Karpas-422 (cell line): ENCODE measurements at regions not wholly inside any gene's neighbourhood (a gene's known extent, or its start where the extent isn't known, plus 50 kb on each side); places are given as distances from the start of the nearest gene placed in this dataset.

Source experiments
- DNase-seq: peaks from one replicate; pipeline ENCODE4 v3.0.0-alpha.2; 2015
- H2AFZ ChIP-seq: fragments of 200-600 bp; sonication (generic); 2 replicates; pipeline ENCODE4 v1.6.1; 2014; ENCODE audit warnings: antibody characterized with exemption, low read length, mixed read lengths
- H3K27ac ChIP-seq: fragments of 200-600 bp; sonication (generic); 2 replicates; pipeline ENCODE4 v1.5.1; 2014; ENCODE audit warnings: mild to moderate bottlenecking, low read length, moderate library complexity
- H3K27me3 ChIP-seq: fragments of 200-600 bp; sonication (generic); 2 replicates; pipeline ENCODE4 v1.6.1; 2014; ENCODE audit warnings: low read length, mixed read lengths
- H3K36me3 ChIP-seq: fragments of 200-600 bp; sonication (generic); 2 replicates; pipeline ENCODE4 v1.6.1; 2014; ENCODE audit warnings: low read length, mixed read lengths; ENCODE audit not compliant: insufficient read depth
- H3K4me1 ChIP-seq: fragments of 200-600 bp; sonication (generic); 2 replicates; pipeline ENCODE4 v1.6.1; 2014; ENCODE audit warnings: mild to moderate bottlenecking, low read length, mixed read lengths
- H3K4me2 ChIP-seq: fragments of 200-600 bp; sonication (generic); 2 replicates; pipeline ENCODE4 v1.6.1; 2014; ENCODE audit warnings: low read length, low read depth, mild to moderate bottlenecking; ENCODE audit not compliant: poor library complexity, severe bottlenecking
- H3K4me3 ChIP-seq: fragments of 200-600 bp; sonication (generic); 2 replicates; pipeline ENCODE4 v1.5.1; 2014; ENCODE audit warnings: mild to moderate bottlenecking, antibody characterized with exemption, low read length, mixed read lengths
- H3K79me2 ChIP-seq: fragments of 200-600 bp; sonication (generic); 2 replicates; pipeline ENCODE4 v1.6.1; 2014; ENCODE audit warnings: mild to moderate bottlenecking, low read length, mixed read lengths
- H3K9ac ChIP-seq: fragments of 200-600 bp; sonication (generic); 2 replicates; pipeline ENCODE4 v1.6.0; 2014; ENCODE audit warnings: low read length
- H3K9me2 ChIP-seq: fragments of 200-600 bp; sonication (generic), shearing (Covaris generic); replicated peaks from 2 replicates; pipeline ENCODE4 v1.6.0; 2014; ENCODE audit warnings: mild to moderate bottlenecking, low read length, moderate library complexity; ENCODE audit not compliant: insufficient read depth
- H3K9me3 ChIP-seq: fragments of 300-700, 200-600 bp; sonication (generic); 2 replicates; pipeline ENCODE4 v1.6.1; 2014; ENCODE audit warnings: low read length, mixed read lengths
- H4K20me1 ChIP-seq: fragments of 200-600 bp; sonication (generic); 2 replicates; pipeline ENCODE4 v1.6.1; 2014; ENCODE audit warnings: mild to moderate bottlenecking, antibody characterized with exemption, low read length, low read depth; ENCODE audit not compliant: insufficient read depth

DNA sequence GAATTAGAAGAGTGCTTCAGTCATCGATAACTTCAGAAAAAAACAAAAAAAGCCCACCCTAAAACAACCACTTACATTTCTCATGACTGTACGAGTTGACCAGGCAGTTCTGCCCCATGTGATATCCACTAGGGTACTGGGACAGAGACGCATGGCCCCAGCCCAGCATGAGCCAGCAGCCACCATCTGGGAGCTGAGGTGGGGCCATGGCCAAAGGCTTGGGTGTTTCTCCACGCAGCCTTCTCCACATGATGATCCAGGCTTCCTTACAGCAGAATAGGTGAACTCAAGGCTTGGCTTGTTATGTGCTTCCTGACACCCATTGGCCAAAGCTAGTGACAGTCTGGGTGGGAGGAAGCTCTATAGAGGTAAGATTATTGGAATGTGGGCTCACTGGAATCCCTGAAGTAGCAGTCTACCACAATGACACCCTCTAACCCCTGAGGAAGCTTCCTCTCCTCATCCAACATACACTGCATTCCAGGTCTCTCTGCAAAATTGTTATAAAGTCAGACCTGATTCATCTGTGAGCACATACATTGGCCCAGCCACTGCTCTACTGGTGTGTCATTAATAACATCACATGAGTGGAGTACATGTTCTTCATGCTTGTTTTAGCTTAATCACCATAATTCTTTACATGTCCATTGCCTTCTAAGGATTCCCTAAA, 66.3 kb upstream of the NTPCR start:
- Histone ChIP-seq H3K9ac (no peak overlapping the region), H3K4me3 (no peak overlapping the region)
- DNase-seq, result no peak

DNA sequence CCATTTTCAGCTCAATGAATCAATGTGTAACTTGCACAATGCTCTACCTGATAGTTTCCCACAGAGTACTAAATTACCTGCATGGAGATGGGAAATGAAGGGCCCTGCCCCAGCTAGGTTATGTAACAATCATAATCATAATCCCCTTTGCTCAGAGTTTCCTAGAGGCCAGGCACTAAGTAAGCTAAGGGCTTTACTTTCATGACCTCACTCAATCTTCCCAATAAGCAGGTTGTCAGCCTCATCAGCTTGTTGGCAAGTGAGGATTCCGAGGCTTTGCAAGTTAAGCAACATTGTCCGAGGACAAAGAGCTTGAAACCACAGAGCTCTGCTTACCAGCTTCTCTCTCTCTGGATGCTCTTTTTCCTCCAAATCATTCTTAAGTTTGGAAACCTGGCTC, 64.1 kb upstream of the NTPCR start:
- H3K79me2 ChIP-seq, result no peaks in the 10 kb centered on the region
- no peak overlapping the region for H3K27ac ChIP-seq
- H3K4me3 ChIP-seq, result no peak overlapping the region
- H3K9me3 ChIP-seq, result no peaks in the 10 kb centered on the region
- no peaks in the 10 kb centered on the region for H3K36me3 ChIP-seq
- H3K9ac ChIP-seq, result no peak overlapping the region
- H3K27me3 ChIP-seq, result no peaks in the 10 kb centered on the region
- no peak for DNase-seq
- H4K20me1 ChIP-seq, result no peaks in the 10 kb centered on the region
- no peak overlapping the region for H3K4me2 ChIP-seq
- no peak overlapping the region for H2AFZ ChIP-seq
- no peaks in the 10 kb centered on the region for H3K9me2 ChIP-seq
- H3K4me1 ChIP-seq, result no peaks in the 10 kb centered on the region

More for the DNA sequence above, 66.3 kb upstream of the NTPCR start:
- Histone ChIP-seq H3K9me3 (no peaks in the 10 kb centered on the region), H3K4me2 (no peak overlapping the region), H3K79me2 (no peaks in the 10 kb centered on the region), H3K9me2 (no peaks in the 10 kb centered on the region), H3K36me3 (no peaks in the 10 kb centered on the region), H2AFZ (no peak overlapping the region), H3K27me3 (no peaks in the 10 kb centered on the region), H3K4me1 (no peaks in the 10 kb centered on the region), H3K27ac (no peak overlapping the region), H4K20me1 (no peaks in the 10 kb centered on the region)

DNA sequence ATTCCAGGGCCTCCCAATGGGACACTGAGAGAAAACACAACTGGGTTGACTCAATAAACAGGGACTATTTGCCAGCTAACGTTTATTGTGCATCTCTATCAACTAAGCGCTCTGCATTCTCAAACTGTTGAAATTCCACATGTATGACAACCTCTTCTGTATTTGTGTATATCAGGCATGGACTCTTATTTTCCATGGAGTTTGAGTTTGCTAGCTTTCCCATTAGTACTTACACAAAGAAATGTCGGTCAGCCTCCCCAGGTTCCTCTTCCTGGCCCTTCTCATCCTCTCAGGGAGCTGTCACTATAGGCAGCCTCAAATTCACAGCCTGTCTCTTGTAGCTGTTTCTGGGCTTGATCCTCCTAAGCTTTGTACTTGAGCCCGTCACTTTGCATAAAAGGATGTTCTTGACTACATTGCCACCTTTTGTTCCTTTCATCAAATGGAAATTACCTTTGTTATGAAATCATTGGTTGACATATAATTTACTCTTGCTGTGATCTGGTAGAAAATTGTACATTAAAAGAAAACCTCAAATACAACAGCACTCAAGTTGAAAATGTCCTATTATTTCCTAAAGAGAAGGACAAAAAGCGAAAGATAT, 60.0 kb upstream of the NTPCR start:
- Histone ChIP-seq H3K9me2 (no peaks in the 10 kb centered on the region), H3K4me1 (no peaks in the 10 kb centered on the region), H3K79me2 (no peaks in the 10 kb centered on the region), H4K20me1 (no peaks in the 10 kb centered on the region), H3K9me3 (no peaks in the 10 kb centered on the region), H3K27ac (no peak overlapping the region), H2AFZ (no peak overlapping the region), H3K4me3 (no peak overlapping the region), H3K9ac (no peak overlapping the region), H3K4me2 (no peak overlapping the region), H3K36me3 (no peaks in the 10 kb centered on the region), H3K27me3 (no peaks in the 10 kb centered on the region)
- no peak for DNase-seq

DNA sequence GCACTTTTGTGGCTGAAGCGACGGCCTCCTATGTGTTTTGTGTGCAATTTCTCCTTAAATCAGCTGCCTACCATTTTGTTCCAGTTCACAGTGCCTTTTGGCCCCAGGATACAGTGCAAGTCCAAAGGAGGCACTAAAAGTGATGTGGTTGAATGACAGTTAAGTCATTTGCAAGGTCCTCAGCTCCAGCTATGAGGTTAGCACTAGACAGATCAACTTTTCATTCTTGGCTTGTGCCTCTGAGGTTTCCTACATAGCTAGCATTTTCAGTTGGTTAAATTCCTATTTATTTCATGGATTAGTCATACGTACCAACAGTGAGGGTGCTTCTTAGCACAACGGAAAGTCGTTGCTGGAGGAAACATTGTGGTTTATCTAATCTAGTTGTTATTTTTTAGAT, 59.3 kb upstream of the NTPCR start:
- Histone ChIP-seq H3K36me3 (no peaks in the 10 kb centered on the region), H3K4me2 (no peak overlapping the region), H3K9me2 (no peaks in the 10 kb centered on the region), H3K79me2 (no peaks in the 10 kb centered on the region), H3K4me3 (no peak overlapping the region), H3K27me3 (no peaks in the 10 kb centered on the region), H3K9me3 (no peaks in the 10 kb centered on the region), H3K27ac (no peak overlapping the region), H3K4me1 (no peaks in the 10 kb centered on the region), H4K20me1 (no peaks in the 10 kb centered on the region), H3K9ac (no peak overlapping the region), H2AFZ (no peak overlapping the region)
- no peak for DNase-seq

DNA sequence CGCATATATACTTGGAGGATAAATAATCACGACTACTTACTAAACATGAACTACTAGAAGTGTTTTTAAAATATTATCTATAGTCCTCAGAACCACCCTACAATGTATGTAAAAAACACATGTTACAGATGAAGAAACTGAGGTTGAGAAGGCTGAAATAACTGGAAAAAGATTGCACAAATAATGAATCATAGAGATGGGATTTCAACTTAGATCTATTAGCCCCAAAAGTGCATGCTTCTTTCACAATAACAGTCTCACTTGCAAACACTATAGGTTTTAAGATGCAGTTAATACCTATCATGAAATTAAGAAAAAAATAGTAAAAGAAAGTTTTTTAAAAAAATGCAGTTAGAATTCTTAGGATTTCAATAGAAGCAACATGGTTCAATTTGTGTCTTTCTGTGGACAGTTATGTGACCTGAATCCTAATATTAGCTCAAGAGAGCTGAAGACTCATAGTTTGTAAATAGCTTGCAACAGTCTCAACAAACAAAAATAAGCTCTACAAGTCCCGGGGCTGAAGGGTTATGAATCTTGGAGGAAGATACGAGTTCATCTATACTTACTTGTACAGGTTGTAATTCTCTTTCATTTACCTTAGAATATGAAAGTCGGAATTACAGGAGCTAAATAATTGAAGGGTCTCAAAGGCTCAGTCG, 58.6 kb upstream of the NTPCR start:
- no peak for DNase-seq
- Histone ChIP-seq H3K27me3 (no peaks in the 10 kb centered on the region), H2AFZ (no peak overlapping the region), H3K4me1 (no peaks in the 10 kb centered on the region), H3K9me3 (no peaks in the 10 kb centered on the region), H3K79me2 (no peaks in the 10 kb centered on the region), H3K27ac (no peak overlapping the region), H4K20me1 (no peaks in the 10 kb centered on the region), H3K36me3 (no peaks in the 10 kb centered on the region), H3K9me2 (no peaks in the 10 kb centered on the region), H3K9ac (no peak overlapping the region), H3K4me3 (no peak overlapping the region), H3K4me2 (no peak overlapping the region)

DNA sequence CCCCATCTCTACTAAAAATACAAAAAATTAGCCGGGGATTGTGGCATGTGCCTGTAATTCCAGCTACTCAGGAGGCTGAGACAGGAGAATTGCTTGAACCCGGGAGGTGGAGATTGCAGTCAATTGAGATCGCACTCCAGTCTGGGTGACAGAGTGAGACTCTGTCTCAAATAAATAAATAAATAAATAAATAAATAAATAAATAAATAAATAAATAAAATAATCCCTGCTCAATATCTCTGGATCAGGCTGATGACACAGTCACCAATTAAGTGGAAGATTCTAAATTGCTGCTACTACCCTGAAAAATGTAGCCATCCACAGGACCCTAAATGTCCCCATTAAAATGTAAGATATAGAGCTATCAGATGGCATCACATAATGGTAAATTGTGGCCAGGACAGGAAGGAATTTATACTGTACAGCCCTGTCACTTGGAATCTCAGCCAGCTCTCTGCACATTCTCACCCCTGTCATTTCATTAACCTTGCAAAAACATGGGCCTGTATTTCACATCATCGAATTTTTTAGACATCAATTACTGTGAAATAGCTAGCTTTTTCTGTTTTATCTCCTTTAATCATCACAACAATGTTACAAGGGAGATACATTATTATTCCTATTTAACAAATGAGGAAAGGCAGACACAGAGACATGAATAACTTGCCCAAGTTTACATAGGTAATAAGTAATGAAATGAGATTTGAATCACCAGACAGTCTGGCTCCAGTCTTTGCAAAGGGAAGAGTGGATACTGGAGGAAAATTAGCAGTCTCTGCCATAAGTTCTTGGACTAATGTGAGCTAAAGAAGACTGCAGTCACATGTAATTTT, 56.7 kb upstream of the NTPCR start:
- Histone ChIP-seq H3K27me3 (no peaks in the 10 kb centered on the region), H3K9ac (no peak overlapping the region), H3K36me3 (no peaks in the 10 kb centered on the region), H3K27ac (no peak overlapping the region), H3K79me2 (no peaks in the 10 kb centered on the region), H2AFZ (no peak overlapping the region), H3K9me3 (no peaks in the 10 kb centered on the region), H3K4me2 (no peak overlapping the region), H3K4me1 (no peaks in the 10 kb centered on the region), H3K9me2 (no peaks in the 10 kb centered on the region), H3K4me3 (no peak overlapping the region), H4K20me1 (no peaks in the 10 kb centered on the region)
- DNase-seq, result no peak

DNA sequence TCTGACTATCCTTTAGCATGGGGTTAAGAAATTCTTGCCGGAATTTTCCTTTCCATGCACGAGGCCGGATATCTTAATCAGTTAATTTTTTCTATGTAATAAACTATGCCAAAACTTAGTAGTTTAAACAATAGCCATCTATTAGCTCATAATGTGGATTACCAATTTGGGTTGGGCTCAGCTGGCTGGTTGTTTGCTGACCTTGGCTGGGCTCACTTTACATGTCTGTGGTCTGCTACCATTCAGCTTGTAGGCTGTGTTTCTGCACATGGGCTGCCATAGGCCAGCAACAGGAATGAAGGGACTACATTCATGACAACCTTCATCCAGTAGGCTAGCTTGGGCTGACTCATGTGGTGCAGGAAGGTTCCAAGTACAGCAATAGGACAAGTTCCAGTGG, 56.0 kb upstream of the NTPCR start:
- Histone ChIP-seq H3K36me3 (no peaks in the 10 kb centered on the region), H3K9ac (no peak overlapping the region), H3K4me1 (no peaks in the 10 kb centered on the region), H3K9me2 (no peaks in the 10 kb centered on the region), H3K4me2 (no peak overlapping the region), H4K20me1 (no peaks in the 10 kb centered on the region), H2AFZ (no peak overlapping the region), H3K9me3 (no peaks in the 10 kb centered on the region), H3K27me3 (no peaks in the 10 kb centered on the region), H3K79me2 (no peaks in the 10 kb centered on the region), H3K27ac (no peak overlapping the region), H3K4me3 (no peak overlapping the region)
- DNase-seq, result no peak

DNA sequence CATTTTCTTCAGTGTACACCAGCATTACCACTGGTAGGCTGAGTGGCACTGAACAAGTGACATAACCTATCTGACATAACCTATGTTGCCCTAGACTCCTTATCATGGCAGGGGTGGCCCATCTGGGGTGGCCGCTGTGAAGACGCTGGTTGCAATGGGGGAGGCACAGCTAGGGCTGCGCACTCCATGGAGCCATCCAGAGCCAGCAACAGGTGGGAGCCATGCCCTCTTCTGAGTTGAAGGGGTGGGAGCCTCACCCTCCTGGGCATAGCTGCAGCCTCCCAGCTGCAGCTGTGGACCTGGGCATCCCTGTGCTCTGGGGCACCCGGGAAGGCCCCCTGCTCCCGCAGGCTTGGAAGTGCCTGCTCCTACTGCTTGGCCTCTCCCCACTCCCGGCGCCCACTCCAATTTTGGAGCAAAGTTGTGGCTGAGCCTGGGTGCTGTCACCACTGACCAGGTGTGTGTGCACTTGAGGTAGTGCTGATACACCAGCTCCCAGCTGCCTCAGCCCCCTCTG, 52.4 kb upstream of the NTPCR start:
- no peak overlapping the region for H3K4me2 ChIP-seq
- H3K79me2 ChIP-seq, result no peaks in the 10 kb centered on the region
- H3K27ac ChIP-seq, result no peak overlapping the region
- no peaks in the 10 kb centered on the region for H3K9me3 ChIP-seq
- no peaks in the 10 kb centered on the region for H4K20me1 ChIP-seq
- no peaks in the 10 kb centered on the region for H3K9me2 ChIP-seq
- no peaks in the 10 kb centered on the region for H3K36me3 ChIP-seq
- no peaks in the 10 kb centered on the region for H3K27me3 ChIP-seq
- DNase-seq, result no peak
- no peak overlapping the region for H3K4me3 ChIP-seq
- H3K9ac ChIP-seq, result no peak overlapping the region
- no peaks in the 10 kb centered on the region for H3K4me1 ChIP-seq
- H2AFZ ChIP-seq, result no peak overlapping the region
